Mucosa of descending colon (tissue), 3 donors: ENCODE measurements at regions not wholly inside any gene's neighbourhood (a gene's known extent, or its start where the extent isn't known, plus 50 kb on each side); places are given as distances from the start of the nearest gene placed in this dataset.

ENCODE experiments used
- ATAC-seq: fragments of 200-7000 bp; cut with Tn5 transposase; one replicate; pipeline ENCODE4 v1.9.1; 2020; ENCODE audit warnings: mild to moderate bottlenecking, moderate library complexity
- DNase-seq, 3 donors: peaks; one replicate each; pipeline ENCODE4 v3.0.0-alpha.2; 2020
- H3K36me3 ChIP-seq: fragments of 200-600 bp; one replicate; pipeline ENCODE4 v1.8.0; 2021; ENCODE audit warnings: low read depth, mild to moderate bottlenecking
- H3K4me1 ChIP-seq: fragments of 200-600 bp; one replicate; pipeline ENCODE4 v1.8.0; 2021; ENCODE audit warnings: low read depth, mild to moderate bottlenecking
- H3K4me3 ChIP-seq: fragments of 200-600 bp; one replicate; pipeline ENCODE4 v1.8.0; 2021; ENCODE audit warnings: mild to moderate bottlenecking
- H3K9me3 ChIP-seq: fragments of 200-600 bp; one replicate; pipeline ENCODE4 v1.8.0; 2021; ENCODE audit warnings: mild to moderate bottlenecking
- CTCF ChIP-seq: fragments of 200-600 bp; IDR thresholded peaks from one replicate; pipeline ENCODE4 v1.8.0; 2022; ENCODE audit warnings: antibody characterized with exemption, mild to moderate bottlenecking
- intact Hi-C, 2 donors: fragments of 100-400 bp; cut with DNase I in 1 of 2; cut with micrococcal nuclease in 1 of 2; formaldehyde crosslinking; loops; one replicate each; pipeline versions ENCODE4 v1.11.0 to v1.11.1; 2022; cut with DNase I, micrococcal nuclease
- donor health status: DM: no; HTN: no; CAD: no; lungs with moderate emphysema.
- donor health status: DM: no; HTN: no; CAD: no.
- donor health status: DM: no; HTN: yes; CAD: no.

GRCh38 chr15:81987628-81988027, 58.2 kb downstream of the MEX3B start:
- Histone ChIP-seq H3K9me3 (peaks cover 7% of the 10 kb centered on the region), H3K4me3 (no peak overlapping the region), H3K4me1 (no peaks in the 10 kb centered on the region), H3K36me3 (no peaks in the 10 kb centered on the region)
- DNase-seq (no peak), ATAC-seq (no peak)
- intact Hi-C loops: no loop called here
- no peak for TF ChIP-seq CTCF

- Histone ChIP-seq H3K9me3 (no peaks in the 10 kb centered on the region), H3K4me1 (no peaks in the 10 kb centered on the region), H3K36me3 (no peaks in the 10 kb centered on the region), H3K4me3 (no peak overlapping the region)
- ATAC-seq: no peak
- DNase-seq: no peak
- no peak for TF ChIP-seq CTCF
- intact Hi-C loops: no loop called here
Observed at GRCh38 chr15:81983497-81983896, 62.3 kb downstream of the MEX3B start.

GRCh38 chr15:81982808-81983207, 63.0 kb downstream of the MEX3B start:
- Histone ChIP-seq H3K4me3 (no peak overlapping the region), H3K9me3 (peaks cover 2% of the 10 kb centered on the region), H3K4me1 (no peaks in the 10 kb centered on the region), H3K36me3 (no peaks in the 10 kb centered on the region)
- intact Hi-C loops: no loop called here
- DNase-seq (no peak), ATAC-seq (no peak)
- no peak for TF ChIP-seq CTCF

GRCh38 chr15:81981908-81982307, 63.9 kb downstream of the MEX3B start:
- no peak for TF ChIP-seq CTCF
- ATAC-seq (no peak), DNase-seq (no peak)
- no peaks in the 10 kb centered on the region for H3K4me1 ChIP-seq
- intact Hi-C loops: no loop called here
- H3K9me3 ChIP-seq: peaks cover 7% of the 10 kb centered on the region
- no peak overlapping the region for H3K4me3 ChIP-seq
- H3K36me3 ChIP-seq: no peaks in the 10 kb centered on the region

- no peak for TF ChIP-seq CTCF
- Histone ChIP-seq H3K4me1 (no peaks in the 10 kb centered on the region), H3K36me3 (no peaks in the 10 kb centered on the region), H3K9me3 (peaks cover 7% of the 10 kb centered on the region), H3K4me3 (no peak overlapping the region)
- no peak for ATAC-seq
- intact Hi-C loops: no loop called here
- DNase-seq: no peak
Observed at GRCh38 chr15:81977464-81977863, 68.4 kb downstream of the MEX3B start.

GRCh38 chr15:81968691-81969090, 77.1 kb downstream of the MEX3B start:
- DNase-seq (no peak), ATAC-seq (no peak)
- Histone ChIP-seq H3K4me3 (no peak overlapping the region), H3K4me1 (no peaks in the 10 kb centered on the region), H3K9me3 (no peaks in the 10 kb centered on the region), H3K36me3 (no peaks in the 10 kb centered on the region)
- intact Hi-C loops: no loop called here
- TF ChIP-seq CTCF: no peak
